ENCODE measurements at regions not wholly inside any gene's neighbourhood (a gene's known extent, or its start where the extent isn't known, plus 50 kb on each side); places are given as distances from the start of the nearest gene placed in this dataset.

DNA sequence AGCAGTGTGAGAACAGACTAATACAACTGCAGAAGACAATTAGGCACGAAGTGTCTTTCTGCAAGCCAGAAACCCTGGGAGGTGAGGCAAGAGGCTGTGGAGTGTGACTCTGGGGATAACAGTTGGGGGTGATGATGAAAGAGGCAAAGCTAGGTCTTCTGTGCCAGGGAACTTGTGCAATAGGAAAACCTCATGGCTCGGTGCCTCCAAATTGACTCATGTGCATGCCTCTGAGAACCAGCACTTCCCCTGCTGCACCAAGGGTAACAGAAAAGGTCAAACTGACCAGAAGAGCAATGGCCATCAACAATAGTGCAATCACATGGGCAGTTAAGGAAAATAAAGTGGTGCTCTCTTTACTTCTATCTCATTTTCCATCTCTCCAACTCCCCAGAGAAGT is 136.4 kb downstream of the SCG2 start:
- Histone ChIP-seq H3K4me3 (no peak overlapping the region), H3K27ac (peak overlapping the region in 1 of 2 donors; percentile 61)
- no peak for TF ChIP-seq CTCF (IDR thresholded peaks at IDR 0.05)
- peak; percentile 92 for DNase-seq (ENCODE audit: low spot score)

DNA sequence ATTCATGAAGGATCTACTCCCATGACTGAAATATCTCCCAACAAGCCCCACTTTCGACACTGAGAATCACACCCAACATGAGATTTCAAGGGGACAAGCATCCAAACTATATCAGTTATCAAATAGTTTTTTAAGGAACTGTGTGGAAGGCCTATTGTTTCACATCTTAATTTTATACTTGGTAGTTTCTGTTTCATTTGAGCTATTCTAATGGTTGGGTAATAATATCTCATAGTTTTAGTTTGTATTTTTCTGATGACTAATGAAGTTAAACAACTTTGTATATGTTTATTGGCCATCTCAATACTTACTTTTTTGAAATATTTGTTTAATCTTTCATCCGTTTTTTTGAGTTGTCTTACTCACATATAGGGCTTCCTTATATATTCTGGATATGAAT is 135.0 kb downstream of the SCG2 start:
- Histone ChIP-seq H3K4me3 (no peak overlapping the region), H3K27ac (peak overlapping the region in 1 of 2 donors; percentile 61)
- TF ChIP-seq CTCF (IDR thresholded peaks at IDR 0.05) = no peak
- no peak for DNase-seq (ENCODE audit: low spot score)

DNA sequence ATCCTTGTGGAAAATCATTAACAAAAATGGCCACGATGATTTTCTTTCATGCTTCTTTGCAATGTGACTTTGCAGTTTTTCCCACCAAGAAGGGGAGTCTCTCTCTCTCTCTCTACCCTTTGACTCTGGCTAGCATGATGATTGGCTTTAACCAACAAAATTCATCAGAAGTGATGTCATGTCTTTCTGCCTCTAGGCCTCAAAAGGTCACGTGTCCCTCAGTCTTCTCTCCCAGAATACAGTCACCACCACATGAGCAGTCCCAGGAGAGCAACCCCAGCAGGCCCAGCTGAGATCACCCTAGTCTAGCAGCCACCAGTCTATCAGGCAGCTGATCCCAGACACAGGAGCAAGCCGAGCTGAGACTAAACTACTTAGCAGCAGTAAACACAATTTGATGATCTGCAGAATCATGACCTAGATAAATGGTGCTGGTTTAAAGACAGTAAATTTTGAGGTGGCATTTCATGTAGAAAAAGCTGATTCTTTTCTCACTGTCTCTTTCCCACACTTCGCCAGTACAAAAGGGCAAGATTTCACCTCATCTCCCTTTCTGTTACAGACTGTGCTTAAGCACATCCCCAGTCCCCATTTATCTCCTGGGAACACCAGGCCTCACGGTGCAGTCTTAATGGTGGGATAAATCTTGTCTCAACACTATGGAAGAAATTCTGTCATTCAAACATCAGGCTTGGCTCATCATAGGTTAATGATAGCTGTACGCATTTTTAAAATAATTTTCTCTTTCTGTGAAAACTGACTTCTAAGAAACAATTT is 132.7 kb downstream of the SCG2 start:
- TF ChIP-seq CTCF (IDR thresholded peaks at IDR 0.05) = no peak
- no peak overlapping the region for H3K4me3 ChIP-seq
- no peak for DNase-seq (ENCODE audit: low spot score)
- H3K27ac ChIP-seq = peak overlapping the region; percentile 50 to 68

- DNase-seq (ENCODE audit: low spot score) = no peak
- Histone ChIP-seq H3K4me3 (no peak overlapping the region), H3K27ac (no peak overlapping the region)
- no peak for TF ChIP-seq CTCF (IDR thresholded peaks at IDR 0.05)
Observed at GRCh38 chr2:223470602-223471001, 131.6 kb downstream of the SCG2 start.

GRCh38 chr2:223472771-223473170 is 129.4 kb downstream of the SCG2 start:
- Histone ChIP-seq H3K4me3 (no peak overlapping the region), H3K27ac (no peak overlapping the region)
- TF ChIP-seq CTCF (IDR thresholded peaks at IDR 0.05) = no peak
- no peak for DNase-seq (ENCODE audit: low spot score)

DNA sequence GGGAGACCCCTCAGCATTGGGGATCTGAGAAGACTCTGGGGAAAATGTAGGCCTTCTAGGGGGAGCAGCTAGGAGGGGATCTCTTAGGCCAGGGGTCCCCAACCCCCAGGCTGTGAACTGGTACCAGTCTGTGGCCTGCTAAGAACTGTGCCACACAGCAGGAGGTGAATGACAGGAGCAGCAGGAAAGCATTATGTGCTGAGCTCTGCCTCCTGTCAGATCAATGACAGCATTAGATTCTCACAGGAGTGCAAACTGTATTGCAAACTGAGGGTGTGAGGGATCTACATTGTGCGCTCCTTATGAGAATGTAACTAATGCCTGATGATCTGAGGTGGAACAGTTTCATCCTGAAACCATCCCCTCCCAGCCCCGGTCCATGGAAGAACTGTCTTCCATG is 127.3 kb downstream of the SCG2 start:
- no peak for TF ChIP-seq CTCF (IDR thresholded peaks at IDR 0.05)
- Histone ChIP-seq H3K4me3 (no peak overlapping the region), H3K27ac (no peak overlapping the region)
- DNase-seq (ENCODE audit: low spot score) = no peak

- Histone ChIP-seq H3K4me3 (no peak overlapping the region), H3K27ac (no peak overlapping the region)
- TF ChIP-seq CTCF (IDR thresholded peaks at IDR 0.05) = no peak
- no peak for DNase-seq (ENCODE audit: low spot score)
Observed at GRCh38 chr2:223475901-223476300, 126.3 kb downstream of the SCG2 start.
